Activated naive CD4-positive, alpha-beta T cell treated with anti-CD3 and anti-CD28 coated beads, Interleukin-2, amount 50 U/mL, for 24 hours (primary cell): ENCODE measurements at regions not wholly inside any gene's neighbourhood (a gene's known extent, or its start where the extent isn't known, plus 50 kb on each side); places are given as distances from the start of the nearest gene placed in this dataset.

Source experiments
- H3K27ac Mint-ChIP-seq: one replicate; pipeline ENCODE4 v1.8.0; 2021; ENCODE audit warnings: mild to moderate bottlenecking, mixed read lengths
- H3K27me3 Mint-ChIP-seq: one replicate; pipeline ENCODE4 v1.8.0; 2021; ENCODE audit warnings: mixed read lengths
- H3K36me3 Mint-ChIP-seq: one replicate; pipeline ENCODE4 v1.8.0; 2021; ENCODE audit warnings: mixed read lengths
- H3K4me1 Mint-ChIP-seq: one replicate; pipeline ENCODE4 v1.8.0; 2021; ENCODE audit warnings: mixed read lengths
- H3K4me3 Mint-ChIP-seq: one replicate; pipeline ENCODE4 v1.8.0; 2021; ENCODE audit warnings: mild to moderate bottlenecking, mixed read lengths
- H3K9me3 Mint-ChIP-seq: one replicate; pipeline ENCODE4 v1.8.0; 2021; ENCODE audit warnings: mixed read lengths

GRCh38 chr13:79267560-79267959 is 138.5 kb downstream of the RBM26 start:
- Mint-ChIP-seq H3K9me3 (no peaks in the 10 kb centered on the region), H3K27me3 (peaks cover 1% of the 10 kb centered on the region), H3K27ac (no peak overlapping the region), H3K36me3 (no peaks in the 10 kb centered on the region), H3K4me1 (no peaks in the 10 kb centered on the region), H3K4me3 (no peak overlapping the region)

- Mint-ChIP-seq H3K27ac (no peak overlapping the region), H3K4me1 (no peaks in the 10 kb centered on the region), H3K4me3 (no peak overlapping the region), H3K9me3 (no peaks in the 10 kb centered on the region), H3K27me3 (peaks cover 12% of the 10 kb centered on the region), H3K36me3 (no peaks in the 10 kb centered on the region)
Measured at GRCh38 chr13:79258489-79258888, 147.6 kb downstream of the RBM26 start.

GRCh38 chr13:79246578-79246949 is 159.5 kb downstream of the RBM26 start:
- no peaks in the 10 kb centered on the region for H3K9me3 Mint-ChIP-seq
- H3K27me3 Mint-ChIP-seq, result peaks cover 8% of the 10 kb centered on the region
- no peaks in the 10 kb centered on the region for H3K4me1 Mint-ChIP-seq
- H3K27ac Mint-ChIP-seq, result no peak overlapping the region
- no peak overlapping the region for H3K4me3 Mint-ChIP-seq
- H3K36me3 Mint-ChIP-seq, result no peaks in the 10 kb centered on the region

GRCh38 chr13:79245937-79246577 is 160.0 kb downstream of the RBM26 start:
- Mint-ChIP-seq H3K36me3 (no peaks in the 10 kb centered on the region), H3K4me1 (no peaks in the 10 kb centered on the region), H3K27ac (no peak overlapping the region), H3K4me3 (no peak overlapping the region), H3K9me3 (no peaks in the 10 kb centered on the region), H3K27me3 (peaks cover 8% of the 10 kb centered on the region)

GRCh38 chr13:79241697-79242096 is 164.4 kb downstream of the RBM26 start:
- Mint-ChIP-seq H3K9me3 (no peaks in the 10 kb centered on the region), H3K27me3 (peaks cover 13% of the 10 kb centered on the region), H3K36me3 (no peaks in the 10 kb centered on the region), H3K4me3 (no peak overlapping the region), H3K27ac (no peak overlapping the region), H3K4me1 (no peaks in the 10 kb centered on the region)

- Mint-ChIP-seq H3K4me1 (no peaks in the 10 kb centered on the region), H3K4me3 (no peak overlapping the region), H3K36me3 (no peaks in the 10 kb centered on the region), H3K27ac (no peak overlapping the region), H3K9me3 (no peaks in the 10 kb centered on the region), H3K27me3 (peaks cover 15% of the 10 kb centered on the region)
Measured at GRCh38 chr13:79237981-79238380, 168.1 kb downstream of the RBM26 start.

- no peaks in the 10 kb centered on the region for H3K4me1 Mint-ChIP-seq
- H3K36me3 Mint-ChIP-seq, result no peaks in the 10 kb centered on the region
- H3K9me3 Mint-ChIP-seq, result no peaks in the 10 kb centered on the region
- peaks cover 7% of the 10 kb centered on the region for H3K27me3 Mint-ChIP-seq
- H3K27ac Mint-ChIP-seq, result no peak overlapping the region
- no peak overlapping the region for H3K4me3 Mint-ChIP-seq
Measured at GRCh38 chr13:79231887-79232286, 174.2 kb downstream of the RBM26 start.

- no peaks in the 10 kb centered on the region for H3K4me1 Mint-ChIP-seq
- H3K27ac Mint-ChIP-seq, result no peak overlapping the region
- no peak overlapping the region for H3K4me3 Mint-ChIP-seq
- H3K9me3 Mint-ChIP-seq, result no peaks in the 10 kb centered on the region
- no peaks in the 10 kb centered on the region for H3K36me3 Mint-ChIP-seq
- peaks cover 3% of the 10 kb centered on the region for H3K27me3 Mint-ChIP-seq
Measured at GRCh38 chr13:79229761-79230160, 176.3 kb downstream of the RBM26 start.

- H3K27ac Mint-ChIP-seq, result no peak overlapping the region
- peaks cover 7% of the 10 kb centered on the region for H3K27me3 Mint-ChIP-seq
- no peaks in the 10 kb centered on the region for H3K36me3 Mint-ChIP-seq
- no peak overlapping the region for H3K4me3 Mint-ChIP-seq
- H3K4me1 Mint-ChIP-seq, result no peaks in the 10 kb centered on the region
- H3K9me3 Mint-ChIP-seq, result no peaks in the 10 kb centered on the region
Measured at GRCh38 chr13:79228972-79229371, 177.1 kb downstream of the RBM26 start.

- Mint-ChIP-seq H3K4me1 (no peaks in the 10 kb centered on the region), H3K4me3 (no peak overlapping the region), H3K9me3 (no peaks in the 10 kb centered on the region), H3K27me3 (peaks cover 12% of the 10 kb centered on the region), H3K36me3 (no peaks in the 10 kb centered on the region), H3K27ac (no peak overlapping the region)
Measured at GRCh38 chr13:79227418-79227817, 178.6 kb downstream of the RBM26 start.

GRCh38 chr13:79226938-79227337 is 179.1 kb downstream of the RBM26 start:
- Mint-ChIP-seq H3K27me3 (peaks cover 12% of the 10 kb centered on the region), H3K4me3 (no peak overlapping the region), H3K9me3 (no peaks in the 10 kb centered on the region), H3K4me1 (no peaks in the 10 kb centered on the region), H3K27ac (no peak overlapping the region), H3K36me3 (no peaks in the 10 kb centered on the region)

- Mint-ChIP-seq H3K27ac (no peak overlapping the region), H3K36me3 (no peaks in the 10 kb centered on the region), H3K9me3 (no peaks in the 10 kb centered on the region), H3K4me3 (no peak overlapping the region), H3K4me1 (no peaks in the 10 kb centered on the region), H3K27me3 (peaks cover 12% of the 10 kb centered on the region)
Measured at GRCh38 chr13:79226250-79226649, 179.8 kb downstream of the RBM26 start.

- Mint-ChIP-seq H3K9me3 (no peaks in the 10 kb centered on the region), H3K4me1 (no peaks in the 10 kb centered on the region), H3K27ac (no peak overlapping the region), H3K27me3 (peaks cover 12% of the 10 kb centered on the region), H3K36me3 (no peaks in the 10 kb centered on the region), H3K4me3 (no peak overlapping the region)
Measured at GRCh38 chr13:79225487-79226232, 180.4 kb downstream of the RBM26 start.

GRCh38 chr13:79222427-79223205 is 183.4 kb downstream of the RBM26 start:
- Mint-ChIP-seq H3K27ac (no peak overlapping the region), H3K4me1 (no peaks in the 10 kb centered on the region), H3K36me3 (no peaks in the 10 kb centered on the region), H3K9me3 (no peaks in the 10 kb centered on the region), H3K27me3 (peaks cover 10% of the 10 kb centered on the region), H3K4me3 (no peak overlapping the region)

GRCh38 chr13:79212064-79212619 is 193.9 kb downstream of the RBM26 start:
- H3K4me1 Mint-ChIP-seq, result no peaks in the 10 kb centered on the region
- H3K36me3 Mint-ChIP-seq, result no peaks in the 10 kb centered on the region
- peaks cover 15% of the 10 kb centered on the region for H3K27me3 Mint-ChIP-seq
- no peak overlapping the region for H3K27ac Mint-ChIP-seq
- no peaks in the 10 kb centered on the region for H3K9me3 Mint-ChIP-seq
- H3K4me3 Mint-ChIP-seq, result no peak overlapping the region

- Mint-ChIP-seq H3K36me3 (no peaks in the 10 kb centered on the region), H3K4me3 (no peak overlapping the region), H3K4me1 (no peaks in the 10 kb centered on the region), H3K27me3 (peaks cover 8% of the 10 kb centered on the region), H3K9me3 (no peaks in the 10 kb centered on the region), H3K27ac (no peak overlapping the region)
Measured at GRCh38 chr13:79211377-79211776, 194.7 kb downstream of the RBM26 start.
